Tibial nerve (tissue), 3 donors: ENCODE measurements at regions not wholly inside any gene's neighbourhood (a gene's known extent, or its start where the extent isn't known, plus 50 kb on each side); places are given as distances from the start of the nearest gene placed in this dataset.

Source experiments
- CTCF ChIP-seq, 5 experiments: fragments of 200-600 bp in 3 of 5; fragments of 450-650 bp in 2 of 5; sonication (generic) in 3 of 5; IDR thresholded peaks; one replicate each; pipeline ENCODE4 v1.5.1; 2016 to 2019; ENCODE audit warnings: antibody characterized with exemption in 5 of 5, mild to moderate bottlenecking in 3 of 5, moderate library complexity in 2 of 5
- POLR2A ChIP-seq, 2 donors: fragments of 450-650 bp; IDR thresholded peaks; one replicate each; pipeline ENCODE4 v1.6.1; 2017; ENCODE audit warnings: antibody characterized with exemption in 2 of 2, mild to moderate bottlenecking in 2 of 2, moderate library complexity in 2 of 2

- no peak for TF ChIP-seq POLR2A (IDR thresholded peaks at IDR 0.05)
- no peak for TF ChIP-seq CTCF (IDR thresholded peaks at IDR 0.05)
Measured at GRCh38 chr9:88786291-88787079, 204.8 kb upstream of the S1PR3 start.
